A549 (cell line): ENCODE measurements at regions not wholly inside any gene's neighbourhood (a gene's known extent, or its start where the extent isn't known, plus 50 kb on each side); places are given as distances from the start of the nearest gene placed in this dataset.

ENCODE experiments used
- CBX2 ChIP-seq: fragments of 200-600 bp; sonication (generic); IDR thresholded peaks from 2 replicates; pipeline ENCODE4 v1.6.1; 2016; ENCODE audit warnings: low read depth, mild to moderate bottlenecking, borderline replicate concordance
- CHD2 ChIP-seq: fragments of 150-350 bp; IDR thresholded peaks from 2 replicates; pipeline ENCODE4 v1.6.1; 2014; ENCODE audit warnings: low read length; ENCODE audit not compliant: partially characterized antibody
- EHMT2 ChIP-seq: fragments of 200-600 bp; sonication (generic); IDR thresholded peaks from 2 replicates; pipeline ENCODE4 v1.6.1; 2016; ENCODE audit warnings: antibody characterized with exemption, low read depth, mild to moderate bottlenecking, moderate library complexity
- EP300 ChIP-seq, 2 experiments: fragments of >200 bp; sonication (Bioruptor Twin); formaldehyde crosslinking; IDR thresholded peaks; 2 replicates in 1 of 2; 3 replicates in 1 of 2; pipeline ENCODE4 v1.6.1; 2016 to 2017
- FOXS1 ChIP-seq: fragments of 250-450 bp; sonication (Bioruptor Pico); IDR thresholded peaks from 2 replicates; pipeline ENCODE4 v1.5.0; 2020; ENCODE audit warnings: mild to moderate bottlenecking, moderate library complexity
- GATA3 ChIP-seq: IDR thresholded peaks from 2 replicates; pipeline ENCODE4 v1.6.1; 2012; ENCODE audit warnings: borderline replicate concordance
- HDAC2 ChIP-seq: fragments of 200-600 bp; sonication (generic); IDR thresholded peaks from 2 replicates; pipeline ENCODE4 v1.6.1; 2016
- HES2 ChIP-seq: fragments of >200 bp; sonication (Bioruptor Twin); formaldehyde crosslinking; IDR thresholded peaks from 2 replicates; pipeline ENCODE4 v1.6.1; 2016
- HEYL ChIP-seq: fragments of 250-450 bp; sonication (Bioruptor Pico); IDR thresholded peaks from 2 replicates; pipeline ENCODE4 v1.8.0; 2021; ENCODE audit warnings: mild to moderate bottlenecking, moderate library complexity
- HMGXB4 ChIP-seq: fragments of 250-450 bp; sonication (Bioruptor Pico); IDR thresholded peaks from 2 replicates; pipeline ENCODE4 v1.5.0; 2021; ENCODE audit warnings: mild to moderate bottlenecking, moderate library complexity, borderline replicate concordance
- HOXA7 ChIP-seq: fragments of 250-450 bp; sonication (Bioruptor Pico); IDR thresholded peaks from 2 replicates; pipeline ENCODE4 v1.5.0; 2020; ENCODE audit warnings: mild to moderate bottlenecking, moderate library complexity
- HOXB5 ChIP-seq: fragments of 250-450 bp; sonication (Bioruptor Pico); IDR thresholded peaks from 2 replicates; pipeline ENCODE4 v1.5.0; 2020; ENCODE audit warnings: mild to moderate bottlenecking, moderate library complexity
- JUN ChIP-seq, 2 experiments: fragments of >200 bp; sonication (Bioruptor Twin); formaldehyde crosslinking; IDR thresholded peaks; 2 replicates in 1 of 2; 3 replicates in 1 of 2; pipeline ENCODE4 v1.6.1; 2016 to 2017
- KDM1A ChIP-seq: fragments of 200-600 bp; sonication (generic); IDR thresholded peaks from 2 replicates; pipeline ENCODE4 v1.6.1; 2016; ENCODE audit warnings: low read depth, mild to moderate bottlenecking
- KDM5A ChIP-seq: fragments of 200-600 bp; sonication (generic); IDR thresholded peaks from 2 replicates; pipeline ENCODE4 v1.6.1; 2016; ENCODE audit warnings: antibody characterized with exemption, mild to moderate bottlenecking
- MAZ ChIP-seq: fragments of 150-350 bp; IDR thresholded peaks from 2 replicates; pipeline ENCODE4 v1.6.1; 2014; ENCODE audit warnings: antibody characterized with exemption, low read depth, low read length, borderline replicate concordance
- MYC ChIP-seq: IDR thresholded peaks from 2 replicates; pipeline ENCODE4 v1.6.1; 2012; ENCODE audit warnings: mild to moderate bottlenecking, inconsistent platforms, low read length, improper control_type of control experiment, borderline replicate concordance
- NFE2L2 ChIP-seq: fragments of 150-350 bp; conservative IDR thresholded peaks from 2 replicates; pipeline ENCODE4 v1.6.1; 2014; ENCODE audit warnings: low read length
- NPAS2 ChIP-seq: fragments of 250-450 bp; sonication (Bioruptor Pico); IDR thresholded peaks from 2 replicates; pipeline ENCODE4 v1.8.0; 2022; ENCODE audit warnings: mild to moderate bottlenecking, moderate library complexity, borderline replicate concordance
- NR3C1 ChIP-seq: fragments of >200 bp; sonication (Bioruptor Twin); formaldehyde crosslinking; IDR thresholded peaks from 3 replicates; pipeline ENCODE4 v1.6.1; 2017
- PHF8 ChIP-seq: fragments of 200-600 bp; sonication (generic); IDR thresholded peaks from 2 replicates; pipeline ENCODE4 v1.6.1; 2016; ENCODE audit warnings: low read depth, mild to moderate bottlenecking, antibody characterized with exemption, moderate library complexity, borderline replicate concordance
- POLR2A ChIP-seq: IDR thresholded peaks from 2 replicates; pipeline ENCODE4 v1.6.1; 2012; ENCODE audit warnings: mild to moderate bottlenecking, low read length
- RARB ChIP-seq: fragments of 250-450 bp; sonication (Bioruptor Pico); IDR thresholded peaks from 2 replicates; pipeline ENCODE4 v1.8.0; 2021; ENCODE audit warnings: mild to moderate bottlenecking, moderate library complexity
- RCOR1 ChIP-seq: fragments of 150-350 bp; IDR thresholded peaks from 2 replicates; pipeline ENCODE4 v1.6.1; 2014; ENCODE audit warnings: antibody characterized with exemption, low read length, low read depth
- RNF2 ChIP-seq: fragments of 200-600 bp; sonication (generic); IDR thresholded peaks from 2 replicates; pipeline ENCODE4 v1.6.1; 2016; ENCODE audit warnings: low read depth, mild to moderate bottlenecking, antibody characterized with exemption, moderate library complexity, borderline replicate concordance
- SMC3 ChIP-seq: fragments of >200 bp; sonication (Bioruptor Twin); formaldehyde crosslinking; IDR thresholded peaks from 3 replicates; pipeline ENCODE4 v1.6.1; 2018; ENCODE audit warnings: inconsistent platforms
- SREBF2 ChIP-seq: fragments of 450-650 bp; IDR thresholded peaks from 2 replicates; pipeline ENCODE4 v1.6.1; 2014; ENCODE audit warnings: mild to moderate bottlenecking, moderate library complexity
- TP53 ChIP-seq: fragments of 250-450 bp; sonication (Bioruptor Pico); IDR thresholded peaks from 2 replicates; pipeline ENCODE4 v1.5.0; 2021; ENCODE audit warnings: mild to moderate bottlenecking, moderate library complexity
- ZC3H11A ChIP-seq: fragments of 450-650 bp; IDR thresholded peaks from 2 replicates; pipeline ENCODE4 v1.6.1; 2014; ENCODE audit warnings: antibody characterized with exemption, mild to moderate bottlenecking
- ZFP36 ChIP-seq: fragments of 450-650 bp; IDR thresholded peaks from 2 replicates; pipeline ENCODE4 v1.6.1; 2014; ENCODE audit warnings: borderline replicate concordance; ENCODE audit not compliant: partially characterized antibody
- ZNF302 ChIP-seq: fragments of 250-450 bp; sonication (Bioruptor Pico); IDR thresholded peaks from 2 replicates; pipeline ENCODE4 v1.9.0; 2021; ENCODE audit warnings: inconsistent platforms, mild to moderate bottlenecking, moderate library complexity
- ZSCAN20 ChIP-seq: fragments of 250-450 bp; sonication (Bioruptor Pico); IDR thresholded peaks from 2 replicates; pipeline ENCODE4 v1.8.0; 2022; ENCODE audit warnings: mild to moderate bottlenecking, moderate library complexity
- TF ChIP-seq, protein P1 (sequence below): IDR thresholded peaks from 2 replicates; pipeline ENCODE4 v1.6.1; 2012
- TF ChIP-seq, protein P2 (sequence below): fragments of >200 bp; sonication (Bioruptor Twin); formaldehyde crosslinking; IDR thresholded peaks from 3 replicates; pipeline ENCODE4 v1.6.1; 2016
- TF ChIP-seq, protein P3 (sequence below): fragments of 450-650 bp; IDR thresholded peaks from 2 replicates; pipeline ENCODE4 v1.6.1; 2014; ENCODE audit warnings: antibody characterized with exemption

DNA sequence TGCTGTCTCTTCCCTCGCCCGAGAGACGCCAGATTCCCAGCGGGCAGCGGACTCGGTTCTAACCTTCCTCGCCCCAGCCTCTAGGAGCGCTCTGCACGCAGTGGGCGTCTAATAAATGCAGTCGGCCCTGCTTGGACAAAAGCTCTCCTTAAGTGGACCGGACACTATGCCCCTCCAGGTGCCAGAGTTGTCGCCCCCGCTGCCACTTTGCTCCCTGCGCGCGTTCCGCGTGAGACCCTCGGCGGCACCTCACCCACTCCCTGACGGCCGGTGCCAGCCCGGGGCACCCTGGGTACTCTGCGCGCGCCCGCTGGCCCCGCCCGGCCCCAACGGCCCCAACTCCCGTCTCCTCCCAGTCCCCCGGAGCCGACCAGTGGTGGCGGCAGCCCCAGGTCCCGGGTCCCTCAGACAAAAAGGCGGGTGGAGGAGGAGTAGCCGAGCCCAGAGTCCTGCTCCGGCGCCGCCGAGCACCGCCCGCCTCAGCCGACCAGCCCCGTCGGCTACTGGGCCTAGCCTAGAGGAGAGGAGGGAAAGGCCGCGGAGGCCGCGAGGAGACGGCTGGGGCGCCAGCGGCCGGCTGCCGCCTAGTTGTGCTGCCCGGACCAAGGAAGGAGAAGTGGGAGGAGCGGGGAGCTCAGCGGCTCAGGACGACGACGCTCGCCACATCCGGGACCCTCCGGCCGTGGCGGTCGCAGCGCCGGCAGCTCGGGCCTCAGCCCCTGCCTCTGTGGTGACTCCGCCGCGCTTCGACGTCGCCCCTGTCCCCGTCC, 123.0 kb downstream of the GOSR1 start (continued):
- TF ChIP-seq TP53 (CRISPR knock-in tag) (no peak), MAZ (no peak), SMC3 (peak; percentile 42; the same call in 2 of the 3 replicates), HOXA7 (no peak), FOXS1 (CRISPR knock-in tag) (no peak), ZSCAN20 (CRISPR knock-in tag) (no peak), GATA3 (no peak; the same call in 1 of the 2 replicates), HDAC2 (no peak), HOXB5 (CRISPR knock-in tag) (no peak), SREBF2 (no peak), ZFP36 (peak; percentile 32), EP300 (IDR thresholded peaks at IDR 0.05) (no peak), NPAS2 (CRISPR knock-in tag) (no peak), JUN (IDR thresholded peaks at IDR 0.05) (peak; percentile 88 to 96), NR3C1 (no peak), ZNF302 (CRISPR knock-in tag) (no peak), CHD2 (no peak), ZC3H11A (no peak), HEYL (CRISPR knock-in tag) (no peak), EHMT2 (no peak), RCOR1 (no peak), HES2 (no peak), RARB (CRISPR knock-in tag) (peak; percentile 52; the same call in 1 of the 2 replicates), PHF8 (peak; percentile 99), KDM1A (no peak), MYC (no peak; the same call in 1 of the 2 replicates), KDM5A (no peak), POLR2A (peak; percentile 89), NFE2L2 (no peak), RNF2 (no peak), CBX2 (no peak), HMGXB4 (CRISPR knock-in tag) (0 out of 2 replicates have a peak, but pooled peaks have one; percentile 82)
- TF ChIP-seq, protein P1, sequence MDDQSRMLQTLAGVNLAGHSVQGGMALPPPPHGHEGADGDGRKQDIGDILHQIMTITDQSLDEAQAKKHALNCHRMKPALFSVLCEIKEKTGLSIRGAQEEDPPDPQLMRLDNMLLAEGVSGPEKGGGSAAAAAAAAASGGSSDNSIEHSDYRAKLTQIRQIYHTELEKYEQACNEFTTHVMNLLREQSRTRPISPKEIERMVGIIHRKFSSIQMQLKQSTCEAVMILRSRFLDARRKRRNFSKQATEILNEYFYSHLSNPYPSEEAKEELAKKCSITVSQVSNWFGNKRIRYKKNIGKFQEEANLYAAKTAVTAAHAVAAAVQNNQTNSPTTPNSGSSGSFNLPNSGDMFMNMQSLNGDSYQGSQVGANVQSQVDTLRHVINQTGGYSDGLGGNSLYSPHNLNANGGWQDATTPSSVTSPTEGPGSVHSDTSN: peak; percentile 71
- TF ChIP-seq, protein P2, sequence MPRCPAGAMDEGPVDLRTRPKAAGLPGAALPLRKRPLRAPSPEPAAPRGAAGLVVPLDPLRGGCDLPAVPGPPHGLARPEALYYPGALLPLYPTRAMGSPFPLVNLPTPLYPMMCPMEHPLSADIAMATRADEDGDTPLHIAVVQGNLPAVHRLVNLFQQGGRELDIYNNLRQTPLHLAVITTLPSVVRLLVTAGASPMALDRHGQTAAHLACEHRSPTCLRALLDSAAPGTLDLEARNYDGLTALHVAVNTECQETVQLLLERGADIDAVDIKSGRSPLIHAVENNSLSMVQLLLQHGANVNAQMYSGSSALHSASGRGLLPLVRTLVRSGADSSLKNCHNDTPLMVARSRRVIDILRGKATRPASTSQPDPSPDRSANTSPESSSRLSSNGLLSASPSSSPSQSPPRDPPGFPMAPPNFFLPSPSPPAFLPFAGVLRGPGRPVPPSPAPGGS: peak; percentile 94
- TF ChIP-seq, protein P3, sequence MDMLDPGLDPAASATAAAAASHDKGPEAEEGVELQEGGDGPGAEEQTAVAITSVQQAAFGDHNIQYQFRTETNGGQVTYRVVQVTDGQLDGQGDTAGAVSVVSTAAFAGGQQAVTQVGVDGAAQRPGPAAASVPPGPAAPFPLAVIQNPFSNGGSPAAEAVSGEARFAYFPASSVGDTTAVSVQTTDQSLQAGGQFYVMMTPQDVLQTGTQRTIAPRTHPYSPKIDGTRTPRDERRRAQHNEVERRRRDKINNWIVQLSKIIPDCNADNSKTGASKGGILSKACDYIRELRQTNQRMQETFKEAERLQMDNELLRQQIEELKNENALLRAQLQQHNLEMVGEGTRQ: no peak
